ENCODE measurements at regions not wholly inside any gene's neighbourhood (a gene's known extent, or its start where the extent isn't known, plus 50 kb on each side); places are given as distances from the start of the nearest gene placed in this dataset.

DNA sequence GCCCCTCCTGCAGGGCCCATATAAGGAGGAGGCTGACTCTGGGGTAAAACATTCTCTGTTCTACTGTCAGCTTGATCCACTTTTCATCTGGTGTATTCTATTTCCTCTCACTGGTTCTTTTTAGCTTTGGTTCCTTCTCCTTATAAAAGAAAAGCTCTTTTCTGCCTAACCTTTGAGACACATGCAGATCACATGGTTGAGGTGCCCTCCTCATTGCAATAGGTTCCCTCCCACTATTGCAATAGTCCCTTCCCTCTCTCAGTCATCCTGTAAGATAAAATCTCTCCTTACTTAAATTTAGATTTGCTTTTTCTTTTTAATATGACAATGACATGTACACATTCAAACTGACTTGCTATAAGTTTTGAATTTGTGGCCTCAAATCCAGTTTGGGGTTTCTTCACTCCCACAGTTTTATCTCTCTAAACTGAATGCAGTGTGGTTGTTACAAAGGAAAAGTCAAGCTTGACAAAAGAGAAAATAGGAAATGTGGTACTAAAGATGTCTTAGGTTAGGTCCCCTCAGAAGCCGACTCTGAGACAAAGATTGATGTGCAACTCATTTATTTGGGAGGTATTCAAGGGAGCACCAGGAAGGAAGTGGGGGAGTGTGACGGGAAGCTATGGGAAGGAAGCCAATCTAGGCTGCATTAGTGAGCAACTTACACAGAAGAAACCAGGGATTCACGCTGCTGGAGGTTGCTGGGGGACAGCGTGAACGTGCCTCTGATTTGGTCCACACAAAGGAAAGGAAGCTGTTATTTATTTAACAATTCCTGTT lies 127.6 kb upstream of the LINC00305 start:
- 0% methylated on average over 5 of the region's 5 CpGs for WGBS (ENCODE audit: insufficient coverage, low coverage, missing lambda C conversion rate)
- in situ Hi-C loops (cut with MboI), result no loop called here

More for the DNA sequence above, 127.6 kb upstream of the LINC00305 start:
- Histone ChIP-seq H3K9ac (ENCODE audit: insufficient read depth in 1 of 2, low read depth in 2 of 2, low read length in 2 of 2) (no peak overlapping the region), H3K4me2 (ENCODE audit: insufficient read depth, low read length) (no peak overlapping the region), H3K36me3 (ENCODE audit: control insufficient read depth, insufficient read depth, low read length) (no peaks in the 10 kb centered on the region), H3K79me2 (ENCODE audit: control insufficient read depth, insufficient read depth, low read length) (no peaks in the 10 kb centered on the region), H2AFZ (ENCODE audit: low read depth, low read length) (no peak overlapping the region), H4K20me1 (replicated peaks; ENCODE audit: control insufficient read depth, insufficient read depth, low read length) (no peaks in the 10 kb centered on the region), H3K27me3 (ENCODE audit: control insufficient read depth in 2 of 2, insufficient read depth in 2 of 2, low read length in 2 of 2) (no peaks in the 10 kb centered on the region), H3K27ac (ENCODE audit: extremely low read depth, low read depth, low read length) (no peak overlapping the region), H3K4me1 (replicated peaks in 1 of 2; ENCODE audit: control insufficient read depth in 2 of 2, insufficient read depth in 2 of 2, low read length in 2 of 2) (no peaks in the 10 kb centered on the region), H3K4me3 (no peak overlapping the region), H3K9me3 (replicated peaks; ENCODE audit: control insufficient read depth, insufficient read depth, low read depth, low read length) (no peaks in the 10 kb centered on the region), H3K9me1 (ENCODE audit: control insufficient read depth, insufficient read depth, low read length) (no peaks in the 10 kb centered on the region)
- TF ChIP-seq ZNF766 (CRISPR knock-in tag; conservative IDR thresholded peaks at IDR 0.05) (no peak), ERF (CRISPR knock-in tag; IDR thresholded peaks at IDR 0.05) (no peak), SREBF1 (IDR thresholded peaks at IDR 0.05; ENCODE audit: borderline replicate concordance, low read depth, low read length) (no peak), ATF3 (IDR thresholded peaks at IDR 0.05) (no peak), ATF3 (CRISPR knock-in tag; conservative IDR thresholded peaks at IDR 0.05) (no peak), NR3C1 (CRISPR knock-in tag; IDR thresholded peaks at IDR 0.05) (no peak), ZNF134 (CRISPR knock-in tag; conservative IDR thresholded peaks at IDR 0.05) (no peak), NFIC (IDR thresholded peaks at IDR 0.05) (no peak), MED1 (CRISPR knock-in tag; IDR thresholded peaks at IDR 0.05; ENCODE audit: borderline replicate concordance) (no peak), CLOCK (CRISPR knock-in tag; IDR thresholded peaks at IDR 0.05; ENCODE audit: borderline replicate concordance) (no peak), NFXL1 (CRISPR knock-in tag; IDR thresholded peaks at IDR 0.05) (no peak), CBFA2T2 (conservative IDR thresholded peaks at IDR 0.05) (no peak), NUFIP1 (IDR thresholded peaks at IDR 0.05; ENCODE audit: partially characterized antibody) (no peak)
- intact Hi-C loops (cut with micrococcal nuclease), result no loop called here
- FAIRE-seq (no peak), ATAC-seq (no peak), DNase-seq (ENCODE audit: extremely low read depth in 1 of 4, low spot score in 3 of 4) (no peak)
- ChIA-PET CTCF (ENCODE audit: low intra/inter-chr PET ratio) (no interaction called here), POLR2A (no interaction called here)
- no TSS peak for BruUV-seq (replicated peaks)

Measured in K562 (cell line).